GM12872 (cell line): ENCODE measurements at regions not wholly inside any gene's neighbourhood (a gene's known extent, or its start where the extent isn't known, plus 50 kb on each side); places are given as distances from the start of the nearest gene placed in this dataset.

Source experiments
- TF ChIP-seq, protein P1 (sequence below): IDR thresholded peaks from 3 replicates; pipeline ENCODE4 v1.5.1; 2011; ENCODE audit warnings: low read depth, mild to moderate bottlenecking, low read length, moderate library complexity; ENCODE audit not compliant: insufficient read depth

- TF ChIP-seq, protein P1, sequence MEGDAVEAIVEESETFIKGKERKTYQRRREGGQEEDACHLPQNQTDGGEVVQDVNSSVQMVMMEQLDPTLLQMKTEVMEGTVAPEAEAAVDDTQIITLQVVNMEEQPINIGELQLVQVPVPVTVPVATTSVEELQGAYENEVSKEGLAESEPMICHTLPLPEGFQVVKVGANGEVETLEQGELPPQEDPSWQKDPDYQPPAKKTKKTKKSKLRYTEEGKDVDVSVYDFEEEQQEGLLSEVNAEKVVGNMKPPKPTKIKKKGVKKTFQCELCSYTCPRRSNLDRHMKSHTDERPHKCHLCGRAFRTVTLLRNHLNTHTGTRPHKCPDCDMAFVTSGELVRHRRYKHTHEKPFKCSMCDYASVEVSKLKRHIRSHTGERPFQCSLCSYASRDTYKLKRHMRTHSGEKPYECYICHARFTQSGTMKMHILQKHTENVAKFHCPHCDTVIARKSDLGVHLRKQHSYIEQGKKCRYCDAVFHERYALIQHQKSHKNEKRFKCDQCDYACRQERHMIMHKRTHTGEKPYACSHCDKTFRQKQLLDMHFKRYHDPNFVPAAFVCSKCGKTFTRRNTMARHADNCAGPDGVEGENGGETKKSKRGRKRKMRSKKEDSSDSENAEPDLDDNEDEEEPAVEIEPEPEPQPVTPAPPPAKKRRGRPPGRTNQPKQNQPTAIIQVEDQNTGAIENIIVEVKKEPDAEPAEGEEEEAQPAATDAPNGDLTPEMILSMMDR = no peak
These were observed 620.1 kb downstream of the VRK1 start for GRCh38 chr14:97417331-97417730.

DNA sequence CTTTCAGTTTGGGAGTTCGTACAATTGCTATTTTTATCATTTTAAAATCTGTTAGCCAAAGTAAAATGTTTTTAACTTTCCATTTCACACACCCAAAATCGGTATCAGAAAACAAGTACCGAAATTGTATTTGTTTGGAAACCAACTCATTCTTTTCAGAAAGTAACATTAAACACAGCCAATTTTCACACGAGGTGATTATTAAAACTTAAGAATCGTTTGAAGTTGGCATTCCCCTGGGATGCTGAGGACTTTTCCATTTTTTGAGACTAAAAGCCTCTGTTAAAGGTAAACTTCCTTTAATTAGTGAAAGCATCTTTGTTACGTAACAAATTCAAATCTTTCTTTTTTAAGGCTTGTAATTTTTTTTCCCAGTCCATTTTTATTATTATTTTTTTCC lies 623.0 kb downstream of the VRK1 start:
- TF ChIP-seq, protein P1 = no peak

DNA sequence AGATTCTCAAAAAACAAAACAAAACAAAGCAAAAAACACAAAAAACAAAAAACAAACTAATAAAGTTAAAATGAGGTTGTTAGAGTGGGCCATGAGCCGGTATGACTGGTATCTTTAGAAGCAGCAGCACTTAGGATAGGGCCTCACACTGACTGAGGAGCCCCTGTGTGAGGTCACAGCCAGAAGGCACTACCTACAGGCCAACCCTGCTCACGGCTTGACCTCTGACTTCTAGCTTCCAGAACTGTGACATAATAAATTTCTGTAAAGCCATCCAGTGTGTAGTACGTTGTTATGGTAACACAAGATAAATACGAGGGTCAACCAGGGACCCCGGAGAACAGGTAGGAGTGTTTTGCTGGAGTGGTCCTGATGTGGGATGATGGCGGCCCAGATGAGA lies 629.6 kb downstream of the VRK1 start:
- TF ChIP-seq, protein P1 = no peak

DNA sequence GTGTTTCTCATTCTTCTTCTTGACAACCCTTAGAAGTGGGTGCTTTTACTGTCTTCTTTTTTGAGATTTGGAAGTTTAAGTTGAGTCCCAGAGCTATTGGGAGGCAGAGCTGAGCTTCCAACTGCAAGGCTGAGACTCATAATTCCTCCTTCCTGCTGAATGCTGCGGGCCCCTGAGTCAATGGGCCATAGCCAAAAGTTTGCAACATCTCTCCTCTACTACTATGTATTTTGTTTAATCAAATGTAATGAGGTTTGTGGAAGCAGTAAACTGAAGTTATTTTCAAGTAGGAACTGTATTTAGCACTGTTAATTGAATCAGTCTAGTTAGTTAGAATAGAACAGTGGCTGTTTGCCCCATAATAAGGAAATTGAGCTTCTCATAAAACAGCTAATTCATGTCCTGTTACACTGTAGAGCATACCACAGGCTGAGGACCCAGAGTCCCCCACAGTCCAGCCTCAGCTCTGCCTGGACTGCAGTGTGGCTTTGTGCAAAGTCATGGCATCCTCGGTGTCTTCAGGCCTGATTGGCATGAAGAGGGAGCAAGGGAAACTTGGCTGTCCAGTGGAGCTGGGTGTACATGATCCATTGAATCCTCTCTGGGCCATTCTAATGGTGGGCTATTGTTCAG lies 631.7 kb downstream of the VRK1 start:
- TF ChIP-seq, protein P1 = no peak

DNA sequence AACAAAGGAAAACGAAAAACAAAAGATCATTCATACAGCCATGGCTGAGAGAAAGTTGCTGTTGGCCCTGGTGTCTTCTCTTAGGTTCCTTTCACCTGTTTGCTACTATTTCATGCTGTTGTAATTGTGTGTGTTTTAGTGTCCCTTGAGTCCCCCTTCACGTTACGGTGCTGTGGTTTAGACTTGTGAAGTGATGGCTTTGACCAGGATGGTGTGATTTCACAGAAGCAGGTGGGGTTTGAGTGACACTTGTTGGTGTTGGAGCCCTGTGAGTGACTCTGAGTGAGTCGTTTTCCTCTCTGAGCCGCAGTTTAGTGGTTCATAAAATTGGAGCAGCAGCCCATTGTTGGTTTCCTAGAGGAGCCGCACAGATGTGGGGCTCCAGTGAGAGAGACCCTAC lies 635.4 kb downstream of the VRK1 start:
- TF ChIP-seq, protein P1 = no peak

- TF ChIP-seq, protein P1 = no peak
These were observed 644.7 kb downstream of the VRK1 start for GRCh38 chr14:97441740-97442362.

GRCh38 chr14:97442363-97442762 lies 645.2 kb downstream of the VRK1 start:
- TF ChIP-seq, protein P1 = no peak
